GM19238 (cell line): ENCODE measurements at regions not wholly inside any gene's neighbourhood (a gene's known extent, or its start where the extent isn't known, plus 50 kb on each side); places are given as distances from the start of the nearest gene placed in this dataset.
"Not testable (repeated sequence)": the region's sequence is repeated elsewhere in the genome, so short reads cannot be mapped to it uniquely, and the experiment has no call there.

Experiments
- DNase-seq: peaks from one replicate; pipeline ENCODE4 v3.0.0; 2011; ENCODE audit warnings: low spot score; ENCODE audit not compliant: insufficient read length

DNA sequence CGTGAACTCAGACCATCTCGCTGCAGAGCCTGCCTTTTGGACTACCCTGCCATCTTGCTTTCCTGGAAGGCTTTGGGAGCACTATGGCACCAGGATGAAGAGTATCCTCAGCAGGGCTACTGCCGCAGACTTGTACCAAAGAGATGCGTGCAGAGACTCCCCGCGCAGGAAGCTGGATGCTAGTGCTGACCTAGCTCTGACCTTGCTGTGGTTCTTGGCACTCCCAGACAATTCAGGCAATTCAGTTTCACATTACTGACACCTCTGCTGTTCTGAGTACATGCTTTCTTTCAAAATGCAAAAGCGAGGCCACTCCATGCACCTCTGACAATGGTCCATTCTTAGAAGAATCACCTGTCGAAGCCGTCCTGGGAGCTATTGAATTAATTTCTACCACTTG is 251.5 kb upstream of the MEX3C start:
- no peak for DNase-seq

DNA sequence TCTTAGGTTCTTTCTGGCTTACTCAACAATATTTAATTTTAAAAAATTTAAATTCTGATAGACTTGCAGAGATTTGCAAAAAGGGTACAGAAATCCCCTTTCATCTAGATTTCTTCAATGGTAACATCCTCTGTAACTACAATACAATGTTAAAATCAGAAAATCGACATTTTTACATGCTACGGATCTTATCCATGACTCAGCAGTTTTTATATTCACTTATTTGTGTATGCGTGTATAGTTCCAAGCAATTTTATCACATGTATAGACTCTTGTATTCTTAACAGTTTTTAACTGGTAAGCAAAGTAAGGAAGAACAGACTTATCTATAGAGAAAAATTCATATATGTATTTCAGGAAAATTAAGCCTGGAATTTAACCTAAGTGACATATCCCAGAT is 256.1 kb upstream of the MEX3C start:
- no peak for DNase-seq

DNA sequence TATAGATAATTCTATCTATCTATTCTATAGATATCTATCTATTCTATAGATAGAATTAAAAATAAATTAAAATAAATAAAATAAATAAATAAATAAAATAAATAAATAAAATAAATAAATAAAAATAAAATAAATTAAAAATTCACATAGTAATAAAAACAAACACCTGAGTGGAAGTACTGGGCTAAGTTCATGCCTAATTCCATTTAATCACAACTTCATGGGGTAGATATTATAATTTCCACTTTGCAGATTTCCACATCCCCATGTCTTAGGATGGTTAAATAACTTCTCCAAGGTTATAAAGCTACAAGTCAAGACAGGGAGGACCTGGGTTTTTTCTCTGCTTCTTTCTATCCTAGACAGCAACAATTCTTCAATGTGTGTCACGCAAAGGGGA is 261.4 kb upstream of the MEX3C start:
- no peak for DNase-seq

DNA sequence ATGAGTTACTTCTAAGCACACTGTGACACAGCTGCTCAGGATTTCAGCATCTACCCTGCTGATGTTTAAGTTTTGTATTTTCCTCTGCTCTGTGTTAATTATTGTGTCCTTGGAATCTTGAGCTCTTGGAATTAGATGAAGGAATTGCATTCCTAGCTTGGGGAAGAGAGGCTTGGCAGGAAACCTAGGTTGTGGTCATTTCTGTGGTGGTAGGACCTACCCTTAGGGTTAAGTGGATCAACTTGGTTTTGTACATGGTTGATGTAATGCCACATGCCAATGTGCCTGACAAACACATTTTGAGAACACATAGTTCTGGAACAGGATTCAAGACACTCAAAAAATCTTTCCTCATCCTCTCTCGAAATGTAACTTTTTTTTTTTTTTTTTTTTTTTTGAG is 264.5 kb upstream of the MEX3C start:
- no peak for DNase-seq

DNA sequence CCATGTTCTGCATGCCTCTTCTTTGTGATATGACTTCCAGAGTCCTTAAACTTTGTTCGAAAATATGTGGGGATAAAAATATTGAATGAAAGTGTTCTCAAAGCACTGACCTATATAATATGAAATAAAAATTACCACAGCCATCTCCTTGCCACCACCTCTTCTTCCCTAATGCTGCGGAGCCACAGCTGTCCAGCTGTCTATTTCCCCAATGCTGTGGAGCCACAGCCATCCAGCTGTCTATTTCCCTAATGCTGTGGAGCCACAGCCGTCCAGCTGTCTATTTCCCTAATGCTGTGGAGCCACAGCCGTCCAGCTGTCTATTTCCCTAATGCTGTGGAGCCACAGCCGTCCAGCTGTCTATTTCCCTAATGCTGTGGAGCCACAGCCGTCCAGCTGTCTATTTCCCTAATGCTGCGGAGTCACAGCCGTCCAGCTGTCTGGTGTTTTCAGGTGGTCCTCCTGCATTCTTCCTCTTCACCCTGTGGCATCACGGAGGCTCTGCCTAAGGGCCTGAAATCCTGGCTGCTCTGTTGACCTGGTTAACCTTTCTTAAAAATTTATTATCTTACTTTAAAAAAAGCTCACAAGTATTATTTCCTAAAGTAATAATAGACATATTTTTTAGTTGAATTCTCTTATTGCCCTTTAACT is 266.1 kb upstream of the MEX3C start:
- no peak for DNase-seq

DNA sequence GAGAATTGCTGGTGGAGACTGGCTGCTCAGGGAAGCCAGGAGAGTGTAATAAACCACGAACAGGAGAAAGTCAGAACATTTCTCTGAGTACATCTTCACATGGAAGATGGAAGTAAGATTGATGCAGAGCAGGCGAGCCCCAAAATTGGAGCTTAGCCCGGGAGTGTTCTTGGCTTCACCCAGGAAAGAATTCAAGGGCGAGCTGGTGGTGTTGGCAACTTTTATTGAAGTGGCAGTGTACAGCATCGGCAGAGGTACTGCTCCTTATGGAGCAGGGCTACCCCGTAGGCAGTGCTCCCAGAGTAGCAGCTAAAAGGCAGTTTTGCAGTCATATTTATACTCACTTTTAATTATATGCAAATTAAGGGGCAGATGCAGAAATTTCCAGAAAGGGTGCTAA is 281.4 kb upstream of the MEX3C start:
- no peak for DNase-seq

DNA sequence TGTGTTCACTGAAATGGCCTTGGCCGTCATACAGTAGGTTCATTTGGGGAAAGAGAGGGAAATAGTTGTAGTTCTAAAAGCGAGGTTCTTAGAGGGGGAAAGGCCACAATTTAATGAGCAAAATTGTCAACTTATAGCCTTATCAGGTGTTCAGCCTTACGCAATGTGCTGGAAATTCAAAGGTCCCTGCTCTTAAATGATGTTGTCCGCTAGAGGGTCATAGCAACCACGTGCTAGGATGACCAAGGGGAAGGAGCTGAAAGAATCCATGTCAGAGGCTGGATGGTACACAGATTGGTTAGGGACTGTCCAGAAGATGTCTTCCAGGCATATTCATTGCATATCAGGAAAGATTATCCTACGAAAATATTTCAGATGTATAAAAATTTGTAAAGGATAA is 282.3 kb upstream of the MEX3C start:
- no peak for DNase-seq

DNA sequence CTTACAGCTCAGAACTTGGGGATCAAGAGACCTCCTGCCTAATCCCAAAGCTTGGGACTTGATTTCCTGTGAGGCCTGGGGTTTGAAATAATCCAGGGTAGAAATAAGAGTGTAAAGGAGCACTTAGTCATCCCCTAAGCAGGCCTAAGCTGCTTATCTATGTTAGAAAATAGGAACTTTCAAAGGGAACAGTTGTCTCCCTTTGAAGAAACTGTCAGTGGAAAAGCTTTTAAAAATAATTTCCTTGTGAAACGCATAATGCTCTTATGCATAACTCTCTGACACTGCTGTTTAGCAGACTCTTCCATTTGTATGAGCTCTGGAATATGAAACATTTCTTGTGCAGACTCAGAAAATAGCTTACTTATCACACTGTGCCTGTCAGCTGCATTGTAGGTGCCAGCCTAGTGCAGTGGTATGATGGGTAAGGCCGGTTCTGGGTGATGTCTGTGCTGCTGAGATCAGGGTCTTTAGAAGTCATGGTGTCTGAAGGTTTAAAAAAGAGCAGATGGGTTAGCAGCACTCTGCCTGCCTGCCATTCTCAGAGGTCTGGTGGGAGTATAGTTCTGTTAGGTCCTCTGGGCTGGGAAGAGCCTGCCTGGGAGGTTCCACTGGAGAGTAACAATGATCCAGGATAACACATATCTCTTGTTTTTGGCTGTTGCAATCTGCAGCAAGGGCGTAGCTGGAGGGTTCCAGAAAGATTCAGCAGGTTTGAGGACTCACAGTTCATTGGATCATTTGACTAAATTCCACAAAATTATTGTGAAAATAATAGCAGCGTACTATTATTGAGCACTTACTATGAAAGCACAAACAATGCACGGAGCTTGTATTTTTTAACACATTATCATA is 283.2 kb upstream of the MEX3C start:
- DNase-seq = no peak

DNA sequence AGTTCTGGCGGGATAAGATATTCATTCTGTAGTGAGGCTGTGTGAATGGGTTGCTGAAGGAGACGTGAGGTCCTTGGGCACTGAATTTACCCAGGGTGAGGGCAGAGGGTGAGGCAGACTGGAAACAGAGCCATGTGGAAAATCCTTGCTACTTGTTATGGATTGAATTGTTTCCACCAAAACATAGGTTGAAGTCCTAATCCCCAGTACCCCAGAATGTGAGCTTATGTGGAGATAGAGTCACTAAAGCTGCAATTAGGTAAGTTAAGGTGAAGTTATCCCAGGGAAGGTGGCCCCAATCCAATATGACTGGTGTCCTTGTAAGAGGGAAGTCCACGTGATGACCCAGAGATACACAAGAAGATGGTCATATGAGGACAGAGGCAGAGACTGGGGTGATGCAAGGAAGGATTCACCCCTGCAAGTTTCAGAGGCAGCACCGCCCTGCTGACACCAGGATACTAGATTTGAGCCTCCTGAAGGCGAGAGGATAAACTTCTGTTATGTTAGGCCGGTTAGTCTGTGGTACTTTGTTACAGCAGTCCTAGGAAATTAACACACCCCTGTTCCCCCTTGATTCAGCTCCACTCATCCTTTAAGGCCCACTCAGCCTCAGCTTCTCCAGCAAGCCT is 289.4 kb upstream of the MEX3C start:
- no peak for DNase-seq

DNA sequence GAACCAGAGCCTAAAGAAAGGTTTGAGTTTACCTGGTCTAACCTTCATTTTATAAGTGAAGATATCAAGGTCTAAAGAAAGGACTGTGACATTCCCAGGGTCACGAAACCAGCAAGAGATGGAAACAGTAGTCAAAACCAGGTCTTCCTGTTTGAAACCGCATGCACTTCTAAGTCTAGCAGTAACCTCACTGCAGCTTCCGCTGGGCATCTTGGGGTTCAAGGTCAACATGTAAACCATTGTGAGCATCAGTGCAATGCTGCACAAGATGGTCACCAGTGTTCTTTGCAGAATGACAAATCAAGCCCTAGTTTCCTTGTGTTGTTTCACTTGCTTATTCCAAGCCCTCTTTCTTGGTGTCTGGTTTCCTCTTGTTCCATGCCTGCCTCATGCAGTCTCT is 292.9 kb upstream of the MEX3C start:
- no peak for DNase-seq

DNA sequence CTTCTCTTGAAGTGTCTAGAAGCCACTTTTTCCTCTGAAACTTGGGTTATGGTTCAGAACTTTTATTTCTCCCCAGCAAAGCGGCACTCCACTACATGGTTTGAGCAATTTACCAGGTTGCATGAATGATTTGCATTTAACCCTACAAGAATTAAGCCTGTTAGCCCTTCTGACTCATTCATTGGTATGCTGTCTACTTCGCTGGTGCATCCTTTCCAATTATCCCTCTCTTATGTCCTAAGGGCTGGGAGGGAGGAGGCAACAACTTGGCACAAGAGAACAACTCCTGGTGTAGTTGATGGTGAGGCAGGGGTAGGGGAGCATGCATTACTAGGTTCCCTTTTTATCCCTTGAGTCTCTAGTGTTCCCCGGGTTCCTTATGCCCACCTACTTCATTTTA is 293.4 kb upstream of the MEX3C start:
- no peak for DNase-seq

DNA sequence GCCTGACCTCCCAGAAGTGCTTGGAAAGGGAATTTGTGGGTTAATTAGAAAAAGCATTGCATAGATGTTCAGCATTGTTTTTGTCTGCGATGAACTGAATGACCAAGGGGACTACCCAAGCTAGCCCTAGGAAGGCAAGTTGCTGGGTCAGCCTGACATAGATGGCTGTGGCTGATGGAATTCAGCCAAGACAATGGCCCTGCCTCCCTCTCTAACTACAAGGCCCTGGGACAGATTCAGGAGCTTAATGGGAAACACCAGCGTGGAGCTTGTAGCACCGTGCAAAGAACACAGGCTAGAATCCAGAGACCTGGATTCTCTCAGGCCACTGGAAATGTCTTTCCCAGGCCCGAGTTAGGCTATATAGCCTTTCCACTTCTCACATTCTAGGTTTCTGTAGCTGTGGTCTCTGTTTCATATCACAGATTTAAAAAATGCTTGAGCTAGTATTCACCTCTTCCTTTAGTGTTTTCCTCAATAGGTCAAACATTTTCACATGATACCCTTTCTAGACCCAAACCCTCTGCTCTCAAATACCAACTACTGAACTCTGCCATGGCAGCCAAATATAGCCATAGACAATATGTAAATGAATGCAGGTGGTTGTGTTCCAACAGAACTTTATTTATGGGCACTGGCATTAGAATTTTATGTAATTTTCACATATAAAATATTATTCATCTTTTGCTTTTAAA is 294.3 kb upstream of the MEX3C start:
- DNase-seq = no peak

DNA sequence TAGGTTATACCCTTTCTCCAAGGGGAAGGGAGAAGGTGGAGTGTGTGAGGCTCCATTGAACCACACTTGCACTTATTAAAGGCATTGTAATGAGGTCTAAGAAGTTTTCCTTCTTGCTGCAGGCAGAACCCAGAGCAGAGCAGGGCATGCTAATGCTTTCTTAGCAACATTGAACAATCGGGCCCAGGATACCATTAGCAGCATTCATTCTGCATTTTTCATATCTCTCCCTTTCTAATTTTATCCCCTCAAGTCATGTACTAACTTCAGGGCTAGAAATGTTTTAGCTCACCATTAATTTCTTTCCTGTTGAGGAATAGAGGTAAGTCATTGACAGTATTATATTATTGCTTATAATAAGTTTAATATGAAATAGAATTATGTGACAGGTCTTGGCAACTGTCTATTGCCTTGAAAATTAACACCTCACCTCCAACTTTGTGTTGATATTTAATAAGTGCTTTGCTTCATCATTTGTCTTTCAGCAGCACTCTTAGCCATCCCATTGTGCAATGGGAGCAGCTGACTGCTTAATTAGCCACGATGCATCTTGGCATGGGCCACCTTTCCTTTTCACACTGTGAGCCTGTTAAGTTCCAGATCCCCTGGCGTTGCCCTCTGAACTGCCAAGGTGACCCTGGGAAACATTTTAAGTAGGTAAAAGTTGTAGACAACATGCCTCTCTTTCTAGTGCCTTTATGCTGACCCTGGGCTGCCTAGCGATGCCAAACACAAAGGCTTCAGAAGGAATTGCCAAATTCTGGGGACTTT is 300.8 kb upstream of the MEX3C start:
- DNase-seq = no peak

DNA sequence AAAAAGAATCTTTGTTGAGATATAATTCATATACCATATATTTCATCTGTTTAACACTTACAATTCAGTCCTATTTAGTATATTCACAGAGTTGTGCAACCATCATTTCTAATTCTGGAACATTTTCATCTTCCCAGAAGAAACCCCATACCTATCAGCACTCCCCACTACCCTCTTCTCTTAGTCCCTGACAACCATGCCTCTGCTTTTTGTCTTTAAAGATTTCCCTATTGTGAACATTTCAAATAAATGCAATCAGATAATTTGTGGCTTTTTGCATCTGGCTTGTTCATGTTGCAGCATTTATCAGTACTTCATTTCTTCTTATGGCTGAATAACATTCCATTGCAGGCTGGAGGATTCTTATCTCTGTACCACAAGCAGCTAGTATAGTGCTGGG is 305.9 kb upstream of the MEX3C start:
- no peak for DNase-seq

DNA sequence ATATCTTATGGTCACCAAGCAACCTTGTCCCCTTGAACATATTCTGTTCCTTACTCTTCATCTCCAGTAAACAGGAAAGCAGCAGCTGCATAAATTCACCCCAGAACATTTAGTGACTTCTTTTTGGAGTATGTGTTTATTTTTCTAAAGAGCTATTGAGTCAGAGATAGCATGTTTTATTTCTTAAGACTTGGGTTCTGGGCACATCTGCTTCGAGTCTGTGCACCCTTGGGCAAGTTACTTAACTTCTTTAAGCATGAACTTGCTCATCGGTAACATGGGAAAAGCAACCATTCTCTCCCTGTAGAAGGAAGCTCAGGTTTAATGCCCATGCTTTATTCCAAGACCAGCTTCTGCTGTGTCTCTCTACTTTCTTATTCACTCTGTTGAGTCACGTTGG is 309.3 kb upstream of the MEX3C start:
- no peak for DNase-seq

DNA sequence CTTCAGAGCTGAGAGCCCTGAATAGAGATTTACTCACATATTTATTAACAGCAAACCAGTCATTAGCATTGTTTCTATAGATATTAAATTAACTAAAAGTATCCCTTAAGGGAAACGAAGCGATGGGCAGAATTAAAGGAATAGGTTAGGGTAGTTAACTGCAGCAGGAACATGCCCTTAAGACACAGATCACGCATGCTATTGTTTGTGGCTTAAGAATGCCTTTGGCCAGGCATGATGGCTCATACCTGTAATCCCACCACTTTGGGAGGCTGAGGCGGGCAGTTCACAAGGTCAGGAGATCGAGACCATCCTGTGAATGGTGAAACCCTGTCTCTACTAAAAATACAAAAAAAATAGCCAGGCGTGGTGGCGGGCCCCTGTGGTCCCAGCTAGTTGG is 310.9 kb upstream of the MEX3C start:
- not testable (repeated sequence) for DNase-seq

DNA sequence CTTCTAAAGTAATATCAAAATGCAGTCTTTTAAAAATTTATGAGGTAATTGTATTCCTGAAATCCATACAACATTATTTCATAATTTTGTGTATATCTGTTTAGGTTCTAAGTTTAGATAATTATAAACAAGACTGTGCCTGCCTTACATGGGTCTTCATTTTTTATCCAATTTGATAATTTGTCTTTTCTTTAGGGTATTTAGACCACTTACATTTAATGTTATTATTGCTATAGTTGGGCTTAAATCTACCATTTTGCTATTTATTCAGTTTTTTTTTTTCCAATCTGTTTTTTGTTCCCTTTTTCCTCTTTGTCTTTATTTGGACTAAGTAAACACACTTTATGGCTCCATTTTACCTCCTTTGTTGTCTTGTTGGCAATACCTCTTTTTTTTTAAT is 312.5 kb upstream of the MEX3C start:
- DNase-seq = no peak

DNA sequence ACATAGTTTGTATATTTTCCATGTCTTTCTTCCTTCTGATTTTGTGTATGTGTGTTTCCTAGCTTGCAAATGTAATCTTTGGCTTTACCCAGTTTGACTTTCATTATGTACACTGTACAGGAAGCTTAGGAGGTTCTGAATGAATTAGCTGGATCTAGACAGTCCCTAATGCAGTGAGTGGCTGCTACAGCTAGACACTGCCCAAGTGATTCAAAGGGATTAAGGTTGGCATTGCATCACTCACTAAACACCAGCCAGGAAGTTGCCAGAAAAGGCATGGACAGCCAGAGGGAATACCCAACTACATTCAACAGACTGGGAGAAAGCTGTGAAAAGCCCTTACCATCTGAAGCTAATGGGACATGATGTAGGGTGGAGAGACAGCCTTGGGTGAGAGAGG is 316.0 kb upstream of the MEX3C start:
- no peak for DNase-seq

DNA sequence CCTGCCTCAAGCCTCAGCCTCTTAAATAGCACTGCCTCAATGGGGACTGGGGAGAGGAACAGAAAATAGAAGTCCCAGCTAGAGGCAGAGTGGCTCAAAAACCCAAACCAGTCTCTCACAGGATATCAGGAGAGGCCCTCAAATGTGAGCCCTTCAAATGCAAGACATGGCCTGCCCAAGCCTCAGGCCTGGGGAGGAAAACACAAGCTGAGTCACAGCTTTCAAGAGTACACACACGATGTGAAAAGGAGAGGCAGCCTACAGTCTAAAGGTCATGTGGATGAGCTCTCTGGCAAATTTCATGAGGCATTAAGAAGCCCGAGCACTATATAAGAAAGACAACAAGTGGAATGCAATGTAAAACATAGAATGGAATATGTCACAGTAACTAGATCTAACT is 316.6 kb upstream of the MEX3C start:
- DNase-seq = no peak

DNA sequence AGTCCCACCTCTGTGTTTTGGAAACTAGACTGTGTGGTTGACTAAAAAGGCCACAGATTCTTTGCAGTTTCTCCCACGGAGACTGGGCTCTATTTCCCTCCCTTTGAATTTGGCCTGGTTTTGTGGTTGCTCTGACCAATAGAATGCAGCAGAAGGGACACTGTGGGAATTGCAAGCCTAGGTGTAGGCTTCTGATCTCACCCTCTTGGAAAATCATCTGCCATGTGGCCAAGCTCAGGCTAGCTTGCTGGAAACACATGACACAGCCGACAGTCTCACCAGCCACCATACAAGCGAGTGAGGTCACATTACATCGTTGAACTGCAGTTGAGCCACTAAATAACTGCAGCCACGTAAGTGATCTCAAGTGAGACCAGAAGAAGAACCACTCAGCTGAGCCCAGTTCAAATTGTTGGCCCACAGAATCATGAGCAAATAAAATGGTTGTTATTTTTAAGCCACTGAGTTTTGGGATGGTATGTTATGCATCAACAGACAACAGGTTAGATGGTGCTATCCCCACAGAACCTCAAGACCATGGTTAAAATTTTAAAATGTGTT is 319.1 kb upstream of the MEX3C start:
- DNase-seq = no peak

DNA sequence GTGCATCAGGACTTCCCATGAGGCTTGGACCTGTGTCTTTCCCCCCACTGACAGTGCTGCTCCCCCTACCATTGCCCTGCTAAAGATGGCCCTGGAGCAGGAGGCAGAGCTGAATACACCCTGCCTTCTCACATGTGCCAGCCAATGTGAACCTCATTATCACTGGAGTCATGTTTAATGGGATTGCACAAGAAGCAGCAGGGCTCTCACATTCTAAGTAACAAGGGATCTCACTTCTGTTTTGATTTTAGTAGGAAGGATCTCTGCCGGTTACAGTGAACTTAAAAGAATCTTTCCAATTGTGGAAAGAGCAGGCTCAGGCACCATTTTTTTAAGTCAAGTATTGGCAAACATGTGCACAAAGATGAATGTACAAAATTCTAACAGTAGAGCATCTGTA is 322.1 kb upstream of the MEX3C start:
- no peak for DNase-seq
